Stimulated activated CD8-positive, alpha-beta memory T cell treated with anti-CD3 and anti-CD28 coated beads, Interleukin-4, amount 100 ng/mL, for 4 hours (primary cell): ENCODE measurements at regions not wholly inside any gene's neighbourhood (a gene's known extent, or its start where the extent isn't known, plus 50 kb on each side); places are given as distances from the start of the nearest gene placed in this dataset.
"Not testable (repeated sequence)": the region's sequence is repeated elsewhere in the genome, so short reads cannot be mapped to it uniquely, and the experiment has no call there.

ENCODE experiments used
- DNase-seq, 2 donors: peaks; one replicate each; pipeline ENCODE4 v3.0.0-alpha.2; 2020; ENCODE audit warnings: low read depth in 2 of 2, low spot score in 1 of 2

DNA sequence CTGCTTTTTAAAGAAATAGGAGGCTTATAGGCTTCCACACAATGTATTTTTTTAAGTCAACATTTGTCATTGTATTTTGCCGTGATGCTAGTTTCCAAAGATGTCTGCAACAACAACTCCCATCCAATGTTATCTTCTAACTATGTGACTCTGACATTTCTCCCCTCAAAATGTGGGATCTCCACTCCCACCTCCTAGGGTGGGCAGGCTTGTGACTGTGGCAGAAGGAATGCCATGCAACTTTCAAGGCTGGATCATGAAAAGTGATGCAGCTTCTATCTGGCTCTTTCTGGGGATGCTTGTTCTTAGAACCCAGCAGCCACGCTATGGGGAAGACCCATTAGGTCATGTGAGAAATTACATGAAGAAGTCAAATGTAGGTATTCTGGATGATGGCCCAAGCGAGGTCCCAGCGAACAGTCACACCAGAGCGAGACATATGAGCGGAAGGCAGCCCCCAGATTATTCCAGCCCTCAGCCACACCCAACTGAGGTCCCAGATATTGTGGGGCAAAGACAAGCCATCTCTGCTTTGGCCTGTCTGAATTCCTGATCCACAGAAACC, 124.3 kb downstream of the BDH1 start:
- DNase-seq, result no peak

DNA sequence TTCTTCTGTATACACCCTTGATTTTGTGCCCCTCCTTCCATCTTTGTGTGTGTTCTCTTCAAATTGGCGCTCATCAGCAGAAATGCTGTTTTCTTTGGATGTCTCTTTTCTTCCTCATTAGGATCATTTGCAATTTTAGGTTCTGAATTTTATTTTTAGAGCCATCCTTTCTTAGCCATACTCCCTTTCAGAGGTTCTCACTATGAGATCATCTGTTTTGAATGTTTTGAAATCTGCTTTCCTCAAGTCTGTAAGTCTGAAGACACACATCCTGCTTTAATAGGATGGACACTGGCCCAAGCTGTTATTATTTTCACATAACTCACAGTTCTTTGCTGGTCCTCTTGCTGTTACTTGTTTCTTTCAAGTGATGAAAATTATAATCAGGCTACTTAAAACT, 124.8 kb downstream of the BDH1 start:
- DNase-seq, result no peak

DNA sequence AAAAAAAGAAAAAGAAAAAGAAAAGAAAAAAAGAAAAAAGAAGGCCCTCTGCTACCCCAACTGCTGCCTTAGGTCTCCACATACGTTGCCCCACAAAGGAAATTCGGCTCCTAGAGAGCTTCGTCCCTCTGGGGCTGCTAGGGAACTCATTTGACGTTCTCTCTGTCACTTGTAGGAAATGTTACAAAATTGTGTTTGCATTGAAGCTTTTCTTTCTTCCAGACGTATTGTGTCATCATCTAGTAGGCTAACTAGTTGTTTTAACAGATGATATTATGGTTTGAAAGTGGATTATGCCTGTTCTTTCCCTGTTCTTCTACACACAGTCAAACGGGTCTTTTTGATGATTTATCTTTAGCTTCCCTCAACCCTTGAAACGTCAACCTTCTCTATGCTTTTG, 125.3 kb downstream of the BDH1 start:
- DNase-seq, result no peak

DNA sequence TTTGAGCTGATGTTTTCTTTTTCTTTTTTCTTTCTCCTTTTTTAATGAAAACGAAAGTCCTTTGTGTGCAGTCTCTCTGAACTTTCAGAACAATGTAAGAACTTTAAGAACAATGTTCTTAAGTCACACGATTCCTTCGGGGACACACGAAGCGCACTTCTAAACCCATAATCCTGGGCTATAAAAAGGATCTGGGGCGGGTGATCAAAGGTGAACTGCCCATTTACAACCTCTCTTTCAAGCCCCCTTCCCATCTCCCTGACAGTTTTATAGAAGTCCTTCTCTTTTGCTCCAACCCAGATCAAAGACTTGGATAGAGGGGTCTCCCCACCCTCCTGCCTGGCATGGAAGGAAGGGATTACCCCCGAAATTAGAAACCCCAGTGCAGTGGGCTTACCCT, 126.8 kb downstream of the BDH1 start:
- DNase-seq, result no peak

DNA sequence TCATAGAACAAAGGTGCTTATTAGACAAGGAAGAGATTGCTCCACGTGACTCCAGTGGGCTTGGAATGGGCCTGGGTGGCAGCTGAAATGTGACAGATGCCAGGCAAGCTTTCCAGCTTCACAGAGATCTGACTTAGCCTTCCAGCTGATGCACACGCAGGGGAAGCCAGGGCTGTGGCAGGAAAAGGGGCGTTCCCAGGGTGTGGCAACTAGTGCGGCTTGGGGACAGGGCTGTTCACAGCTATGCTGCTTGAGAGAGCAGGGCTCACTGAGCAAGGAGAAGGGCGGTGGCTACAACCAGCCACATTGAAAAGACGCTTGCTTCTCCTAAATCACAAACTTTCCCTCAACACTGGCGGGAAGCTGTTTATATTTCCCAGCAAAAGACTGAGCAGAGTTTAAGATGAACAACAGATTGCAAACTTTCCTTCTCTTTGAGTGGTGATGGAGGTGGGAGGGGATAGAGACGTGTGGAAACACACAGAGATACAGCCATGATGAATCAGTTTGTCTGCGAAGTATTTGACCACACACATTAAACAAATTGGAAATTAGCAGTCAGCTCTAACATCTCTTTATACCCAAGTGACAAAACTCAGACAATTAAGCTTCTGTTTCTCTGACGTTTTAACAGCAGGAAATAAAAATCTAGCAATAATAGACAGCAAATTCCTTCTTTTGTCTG, 127.5 kb downstream of the BDH1 start:
- no peak for DNase-seq

DNA sequence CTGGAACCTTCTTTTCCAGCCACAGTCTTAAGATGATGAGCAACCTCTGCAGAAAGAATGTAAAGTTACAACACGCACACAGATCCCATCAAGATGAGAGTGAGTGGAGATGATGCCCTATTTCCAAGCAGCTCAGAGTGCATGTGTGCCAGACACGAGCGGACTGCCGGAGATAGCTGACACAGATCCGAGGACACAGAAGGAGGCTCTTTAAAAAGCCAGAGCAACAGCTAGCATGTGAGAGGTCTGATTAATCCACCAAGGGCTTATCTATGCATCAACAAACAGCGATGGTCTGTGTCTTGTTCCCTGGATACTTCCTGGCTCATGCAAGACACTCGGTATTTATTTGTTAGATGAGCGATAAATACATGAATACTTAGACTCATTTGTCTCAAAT, 128.6 kb upstream of the DLG1 start:
- no peak for DNase-seq

DNA sequence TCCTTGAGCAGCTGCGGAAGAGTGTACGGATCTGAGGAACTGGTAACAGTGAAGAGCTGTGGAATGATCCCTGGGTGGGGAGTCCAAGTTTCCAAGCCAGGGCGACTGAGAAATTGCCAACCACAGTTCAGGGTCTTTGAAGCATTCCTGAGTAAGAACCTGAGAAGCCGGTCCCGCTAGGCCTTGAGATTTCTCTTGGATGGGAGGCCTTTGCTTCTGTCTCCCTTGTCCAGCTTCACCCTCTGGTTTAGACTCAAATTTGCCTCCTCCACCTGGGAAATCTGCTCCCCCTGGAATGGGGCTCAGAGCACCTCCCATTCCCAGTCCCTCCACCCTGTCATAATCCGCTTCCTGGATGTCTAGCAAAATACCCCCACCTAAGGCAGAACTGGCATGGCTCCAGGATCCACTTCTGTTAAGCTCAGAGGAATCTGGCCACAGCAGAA, 127.7 kb upstream of the DLG1 start:
- DNase-seq, result no peak

DNA sequence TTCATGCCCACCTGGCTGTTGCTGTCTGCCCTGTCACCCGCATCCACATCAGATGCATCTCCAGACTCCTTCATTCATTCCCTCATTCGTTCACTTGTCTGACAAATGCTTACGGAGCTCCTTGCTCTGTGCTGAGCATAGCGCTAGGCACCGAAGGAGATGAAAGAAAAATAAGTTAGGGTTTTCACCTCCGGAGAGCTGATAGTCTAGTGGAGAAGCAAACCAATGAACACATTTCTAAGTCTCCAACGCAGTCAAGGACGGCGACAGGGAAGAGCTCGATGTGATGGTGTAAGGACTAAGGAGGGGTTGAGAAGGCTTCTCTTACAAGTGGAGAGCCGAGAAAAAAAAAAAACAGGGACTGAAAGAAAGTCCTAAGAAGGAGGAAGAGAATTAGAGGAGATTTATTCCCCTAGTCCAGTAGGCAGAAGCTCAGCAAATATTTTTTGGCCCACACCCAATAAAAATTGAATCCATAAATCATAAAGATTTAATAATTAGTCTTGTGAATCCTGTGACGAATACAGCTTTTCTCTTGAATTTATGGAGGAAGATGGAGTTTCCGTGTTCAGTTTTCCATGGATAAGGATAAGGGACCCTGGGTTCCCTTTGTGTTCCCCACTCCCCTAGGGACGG, 127.2 kb upstream of the DLG1 start:
- DNase-seq, result no peak

DNA sequence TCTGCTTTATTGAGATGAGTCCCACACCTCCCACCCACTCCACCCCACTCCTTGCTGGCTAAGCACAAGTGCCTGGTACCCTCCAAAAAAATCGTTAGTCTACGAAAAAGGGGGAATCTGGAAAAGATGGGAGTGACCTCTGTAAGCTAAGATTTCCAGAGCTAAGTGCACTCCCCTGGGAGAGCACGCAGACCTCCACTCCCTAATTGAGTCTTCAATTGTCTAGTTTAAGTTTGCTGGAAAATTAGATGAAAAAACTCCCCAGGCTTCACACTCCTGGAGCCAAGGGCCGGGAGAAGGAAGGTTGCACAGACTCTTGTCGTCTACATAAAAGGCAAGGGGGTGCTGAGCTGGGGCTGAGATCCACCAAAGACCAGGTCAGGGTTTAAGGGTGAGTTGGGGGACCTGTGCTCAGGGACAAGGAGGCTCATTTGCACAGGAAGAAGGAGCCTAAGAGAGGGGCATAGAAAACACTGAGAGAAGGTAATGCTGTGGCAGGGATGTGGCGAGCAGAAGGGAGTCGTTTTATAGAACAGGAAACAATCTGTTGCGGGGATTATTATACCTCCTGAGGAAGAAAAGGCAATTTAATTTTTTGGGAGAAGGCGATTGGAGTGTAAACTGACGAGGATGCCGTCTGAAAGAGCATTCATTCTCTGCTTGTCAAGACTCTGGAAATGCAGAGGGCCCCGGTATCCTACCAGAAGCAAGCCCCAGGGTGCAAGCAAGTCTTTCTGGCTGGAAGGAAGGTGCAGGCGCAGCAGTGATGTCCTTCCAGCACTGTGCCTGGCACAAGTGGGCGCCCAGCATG, 126.5 kb upstream of the DLG1 start:
- DNase-seq, result no peak

DNA sequence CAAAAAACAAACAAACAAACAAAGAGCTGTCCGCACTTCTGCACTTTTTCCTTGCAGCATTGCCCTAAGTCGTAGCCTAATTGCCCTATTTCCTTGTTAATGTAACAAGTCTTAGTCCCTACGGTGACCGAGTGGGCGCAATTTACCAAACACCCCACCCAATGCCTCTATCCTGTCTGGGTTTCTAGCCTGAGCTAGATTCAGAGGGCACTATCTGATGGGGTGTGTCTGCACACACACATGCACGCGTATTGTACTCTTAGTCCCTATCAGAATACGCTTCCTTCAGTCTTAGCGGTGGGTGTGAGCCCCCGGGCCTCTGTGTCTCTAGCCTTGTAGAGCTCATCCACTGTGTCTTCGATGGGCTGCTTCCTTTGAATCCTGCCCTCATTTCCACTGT, 125.9 kb upstream of the DLG1 start:
- no peak for DNase-seq

DNA sequence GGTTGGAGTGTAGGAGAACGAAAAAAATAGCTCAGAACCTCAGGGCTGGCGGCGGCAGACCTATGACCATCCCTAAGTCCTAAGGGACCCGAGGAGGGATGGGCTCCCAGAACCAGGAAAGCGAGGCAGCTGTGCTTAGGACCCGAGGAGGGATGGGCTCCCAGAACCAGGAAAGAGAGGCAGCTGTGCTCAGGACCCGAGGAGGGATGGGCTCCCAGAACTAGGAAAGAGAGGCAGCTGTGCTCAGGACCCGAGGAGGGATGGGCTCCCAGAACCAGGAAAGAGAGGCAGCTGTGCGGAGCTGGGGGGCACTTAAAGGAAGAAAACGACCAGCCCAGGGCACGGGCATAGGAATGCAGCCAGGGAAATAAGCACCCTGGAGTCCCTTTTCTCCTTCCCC, 125.0 kb upstream of the DLG1 start:
- no peak for DNase-seq

DNA sequence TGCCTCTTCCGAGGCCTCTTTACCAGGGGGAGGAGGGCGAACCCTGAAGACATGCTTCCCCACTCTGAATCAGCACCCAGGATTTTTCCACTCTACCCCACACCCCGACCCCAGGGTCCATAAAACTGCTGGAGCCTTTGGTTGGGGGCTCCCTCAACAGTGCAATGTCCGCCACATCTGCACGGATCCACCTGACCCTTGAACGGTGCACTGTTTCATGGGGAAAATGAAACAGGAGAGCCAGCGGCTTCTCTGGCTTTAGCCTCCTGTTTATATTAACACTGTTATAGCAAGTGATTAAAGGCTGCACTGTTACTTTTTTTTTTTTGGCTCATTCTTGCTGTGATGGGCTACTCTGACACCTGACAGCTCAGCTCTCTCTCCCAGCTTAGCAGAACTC, 124.1 kb upstream of the DLG1 start:
- no peak for DNase-seq

DNA sequence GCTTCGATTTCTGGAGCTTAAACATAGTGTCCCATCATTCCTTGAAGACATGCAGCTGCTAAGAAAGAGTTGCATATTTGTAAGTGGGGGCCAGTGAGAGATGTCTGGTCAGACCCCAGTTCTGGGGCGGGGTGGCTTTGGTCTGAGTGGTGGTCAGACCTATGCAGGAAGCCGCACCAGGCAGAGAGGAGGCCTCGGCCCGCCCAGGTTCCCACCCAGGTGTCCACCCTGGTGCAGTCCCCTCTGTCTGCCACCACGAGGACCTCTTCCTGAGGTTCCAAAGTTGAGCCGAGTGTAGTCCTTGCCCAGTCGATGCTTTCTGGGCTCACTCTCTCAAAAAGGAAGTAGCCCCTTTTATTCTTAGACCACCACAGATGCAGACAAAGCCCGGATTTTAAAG, 122.6 kb upstream of the DLG1 start:
- DNase-seq, result no peak

DNA sequence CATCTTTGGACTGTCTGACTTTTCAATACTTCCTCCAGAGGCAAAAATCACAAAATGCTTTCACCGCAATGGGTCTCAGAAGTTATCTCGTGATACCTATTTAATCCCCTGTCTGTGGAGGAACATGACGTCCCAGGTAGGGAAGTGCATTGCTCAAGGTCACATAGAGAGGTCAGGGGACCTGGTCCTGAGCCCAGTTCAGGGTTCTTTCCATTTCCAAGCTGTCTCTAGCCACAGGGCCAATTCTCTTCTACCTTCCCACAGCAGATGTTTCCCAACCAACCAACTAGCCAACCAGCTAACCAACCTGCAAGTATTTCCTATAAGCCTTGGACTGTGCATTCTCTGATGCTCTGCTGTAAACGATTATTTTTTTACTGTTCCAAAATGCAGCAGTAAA, 122.2 kb upstream of the DLG1 start:
- DNase-seq, result no peak

DNA sequence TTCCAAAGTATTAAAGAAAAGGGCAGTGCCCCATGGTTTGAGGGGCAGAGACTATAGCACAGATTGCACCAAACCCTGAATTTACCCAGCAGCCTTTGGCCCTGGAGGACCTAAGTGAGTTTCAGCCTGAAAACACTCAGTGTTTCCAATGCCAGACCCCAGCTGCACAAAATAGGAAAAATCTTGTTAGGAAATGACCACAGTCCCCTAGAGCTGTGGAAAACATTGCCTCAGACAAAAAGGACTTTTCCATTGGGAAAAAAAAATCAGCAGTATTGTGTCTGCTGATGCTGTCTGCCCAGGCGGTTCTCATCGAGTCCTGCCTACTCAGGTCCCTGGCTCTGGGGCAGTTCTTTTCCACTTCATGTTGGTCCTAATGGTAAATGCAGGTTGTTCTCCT, 121.7 kb upstream of the DLG1 start:
- no peak for DNase-seq

DNA sequence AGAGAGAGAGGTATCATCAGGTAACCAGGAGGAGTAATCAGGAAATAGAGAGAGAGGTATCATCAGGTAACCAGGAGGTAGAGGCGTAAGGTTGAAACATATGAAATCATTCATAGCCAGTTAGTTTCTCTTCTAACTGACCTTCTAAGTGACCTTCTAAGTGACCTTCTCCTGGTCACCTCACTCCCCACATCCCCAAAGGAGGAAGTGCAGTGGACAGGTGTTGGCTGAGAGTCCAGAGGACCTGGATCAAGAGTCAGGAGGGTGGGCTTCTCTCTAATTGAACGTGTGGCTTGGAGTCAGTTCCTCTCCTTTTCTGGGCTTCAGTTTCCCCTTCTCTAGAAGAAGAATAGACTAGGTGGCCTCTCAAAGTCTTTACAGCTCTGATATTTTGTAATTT, 121.3 kb upstream of the DLG1 start:
- no peak for DNase-seq

DNA sequence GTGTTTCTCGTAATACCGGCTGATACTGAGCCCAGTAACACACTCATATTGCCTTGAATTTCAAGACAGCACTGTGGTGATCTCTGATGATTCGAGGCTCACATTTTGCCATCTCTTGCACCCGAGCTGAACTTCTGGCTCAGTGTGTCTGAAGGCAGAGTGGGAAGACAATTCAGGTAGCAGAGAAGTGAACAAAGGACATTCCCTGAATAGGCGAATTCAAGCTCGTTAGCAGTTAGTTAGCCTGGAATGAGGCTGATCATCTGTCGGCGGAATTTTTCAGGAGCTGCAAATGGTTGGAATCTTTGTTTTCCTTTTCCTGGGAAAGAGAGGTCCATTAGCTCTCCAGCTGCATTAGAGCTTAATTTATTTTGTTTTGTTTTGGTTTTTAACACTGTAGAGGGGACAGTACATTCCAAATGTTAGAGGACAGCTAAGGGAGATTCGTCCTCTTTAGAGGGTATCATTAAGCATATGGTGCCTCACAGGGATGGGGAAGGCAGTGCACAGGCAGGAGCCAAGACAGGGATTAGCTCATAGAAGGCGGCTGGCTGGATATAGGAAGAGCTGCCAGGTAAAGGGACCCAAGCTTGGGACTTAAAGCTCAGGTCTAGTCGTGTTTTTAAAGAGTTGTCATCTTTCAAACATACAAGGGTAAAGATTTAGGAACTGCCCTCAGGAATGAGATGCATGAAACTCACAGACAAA, 119.7 kb upstream of the DLG1 start:
- DNase-seq, result no peak

DNA sequence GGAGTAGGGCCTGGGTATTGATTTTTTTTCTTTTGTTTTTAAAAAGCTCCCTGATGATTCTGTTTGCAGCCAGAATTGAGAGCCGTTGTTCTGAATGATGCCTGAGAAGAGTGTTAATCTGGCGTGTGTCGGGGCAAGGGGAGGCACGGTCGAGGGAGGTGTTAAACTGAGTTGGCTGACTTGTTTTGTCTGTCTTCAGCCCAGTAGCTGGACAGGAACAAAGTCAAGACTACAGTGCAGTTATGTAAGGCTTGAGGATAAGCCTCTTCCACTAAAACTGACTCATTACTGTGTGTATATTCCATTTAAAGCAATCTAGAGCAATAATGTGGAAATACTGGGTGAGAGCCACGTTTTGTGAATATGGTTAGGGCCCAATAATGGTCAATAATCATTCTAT, 119.0 kb upstream of the DLG1 start:
- DNase-seq, result no peak

DNA sequence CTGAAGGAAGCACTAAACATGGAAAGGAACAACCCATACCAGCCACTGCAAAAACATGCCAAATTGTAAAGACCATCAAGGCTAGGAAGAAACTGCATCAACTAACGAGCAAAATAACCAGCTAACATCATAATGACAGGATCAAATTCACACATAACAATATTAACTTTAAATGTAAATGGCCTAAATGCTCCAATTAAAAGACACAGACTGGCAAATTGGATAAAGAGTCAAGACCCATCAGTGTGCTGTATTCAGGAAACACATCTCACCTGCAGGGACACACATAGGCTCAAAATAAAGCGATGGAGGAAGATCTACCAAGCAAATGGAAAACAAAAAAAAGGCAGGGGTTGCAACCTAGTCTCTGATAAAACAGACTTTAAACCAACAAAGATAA, 113.5 kb upstream of the DLG1 start:
- DNase-seq, result not testable (repeated sequence)

DNA sequence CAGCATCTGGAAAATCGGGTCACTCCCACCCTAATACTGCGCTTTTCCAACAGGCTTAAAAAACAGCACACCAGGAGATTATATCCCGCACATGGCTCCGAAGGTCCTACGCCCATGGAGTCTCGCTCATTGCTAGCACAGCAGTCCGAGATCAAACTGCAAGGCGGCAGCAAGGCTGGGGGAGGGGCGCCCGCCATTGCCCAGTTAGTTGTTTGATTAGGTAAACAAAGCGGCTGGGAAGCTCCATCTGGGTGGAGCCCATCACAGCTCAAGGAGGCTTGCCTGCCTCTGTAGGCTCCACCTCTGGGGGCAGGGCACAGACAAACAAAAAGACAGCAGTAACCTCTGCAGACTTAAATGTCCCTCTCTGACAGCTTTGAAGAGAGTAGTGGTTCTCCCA, 111.8 kb upstream of the DLG1 start:
- DNase-seq, result not testable (repeated sequence)

DNA sequence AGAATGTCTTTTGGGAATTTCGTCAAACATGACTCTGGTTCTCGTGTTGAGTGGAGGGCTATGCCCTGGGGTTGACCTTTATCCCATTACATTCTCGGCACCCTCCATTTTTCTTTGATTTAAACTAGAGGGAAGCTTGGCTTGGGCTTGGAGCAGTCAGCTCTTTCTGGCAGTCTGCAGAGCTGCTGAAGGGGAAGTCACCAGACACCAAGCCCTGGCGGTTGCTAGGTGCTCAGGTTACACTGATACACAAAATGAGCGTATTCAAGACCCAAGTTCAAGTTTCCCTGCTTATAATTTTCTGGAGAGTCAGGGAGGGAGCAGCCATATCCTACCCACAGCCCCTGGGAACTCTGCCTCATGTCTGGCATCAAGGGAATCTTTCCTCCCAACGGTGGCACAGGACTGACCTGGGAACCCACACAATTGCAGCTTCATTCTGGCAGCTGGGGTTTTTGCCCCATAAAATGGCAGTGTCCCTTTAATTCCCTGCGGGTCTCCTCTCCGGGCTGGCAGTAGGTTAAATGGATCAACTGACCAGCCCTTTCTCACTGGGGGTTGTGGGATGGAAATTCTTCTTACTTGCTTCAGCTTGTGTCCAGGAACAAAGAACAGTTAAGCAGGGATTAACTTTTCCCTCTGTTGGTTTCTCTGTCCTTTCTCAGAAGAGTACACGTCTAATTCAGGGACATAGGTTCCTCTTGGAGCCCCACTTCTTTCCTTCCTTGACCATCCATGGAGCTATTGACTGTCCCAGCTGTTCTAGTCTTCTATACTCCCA, 110.0 kb upstream of the DLG1 start:
- DNase-seq, result no peak
